B cell (primary cell): ENCODE measurements at regions not wholly inside any gene's neighbourhood (a gene's known extent, or its start where the extent isn't known, plus 50 kb on each side); places are given as distances from the start of the nearest gene placed in this dataset.

Experiments used
- ATAC-seq: fragments of 200-7000 bp; cut with Tn5 transposase; one replicate; pipeline ENCODE4 v1.10.0; 2021; ENCODE audit warnings: low read depth, mild to moderate bottlenecking, moderate number of reproducible peaks, moderate library complexity
- CTCF ChIA-PET: fragments of 350-600 bp; sonication (Branson Sonifier 250); formaldehyde crosslinking; loops from one replicate; lab custom pipeline; 2021; ENCODE audit warnings: antibody characterized with exemption, inconsistent platforms; lab: Charles Lee
- POLR2A ChIA-PET: fragments of 350-600 bp; sonication (Branson Sonifier 250); formaldehyde crosslinking; loops from one replicate; lab custom pipeline; 2021; ENCODE audit warnings: antibody characterized with exemption; lab: Charles Lee
- DNase-seq: peaks from one replicate; pipeline ENCODE4 v3.0.0; 2013
- H2AFZ ChIP-seq: 2 replicates; pipeline ENCODE4 v1.6.1; 2012; ENCODE audit warnings: mild to moderate bottlenecking, low read depth, low read length; ENCODE audit not compliant: insufficient read depth, poor library complexity, severe bottlenecking
- H3K27ac ChIP-seq, 2 donors: 1 replicate in 1 of 2; 2 replicates in 1 of 2; pipeline ENCODE4 v1.5.1; 2012 to 2013; ENCODE audit warnings: low read length in 2 of 2, mild to moderate bottlenecking in 2 of 2, moderate library complexity in 1 of 2
- H3K27me3 ChIP-seq, 4 experiments: fragments of 200-600 bp in 1 of 4; sonication (generic) in 1 of 4; replicated peaks in 1 of 4; 1 replicate in 2 of 4; 2 replicates in 2 of 4; pipeline versions ENCODE4 v1.6.1 to v1.7.0; 2013 to 2016; ENCODE audit warnings: low read length in 3 of 4, mild to moderate bottlenecking in 2 of 4, mixed read lengths in 1 of 4, moderate library complexity in 1 of 4; ENCODE audit not compliant: insufficient read depth in 4 of 4, control insufficient read depth in 3 of 4; ENCODE audit errors: control extremely low read depth in 1 of 4
- H3K36me3 ChIP-seq, 2 experiments: replicated peaks in 1 of 2; 1 replicate in 1 of 2; 2 replicates in 1 of 2; pipeline versions ENCODE4 v1.6.1 to v1.7.1; 2013; ENCODE audit warnings: low read length in 1 of 2; ENCODE audit not compliant: insufficient read depth in 2 of 2, control insufficient read depth in 1 of 2; ENCODE audit errors: control extremely low read depth in 1 of 2, extremely low read depth in 1 of 2
- H3K4me1 ChIP-seq, 2 donors: fragments of 200-600 bp in 1 of 2; sonication (generic) in 1 of 2; 1 replicate in 1 of 2; 2 replicates in 1 of 2; pipeline versions ENCODE4 v1.5.1 to v1.6.1; 2013 to 2017; ENCODE audit warnings: low read length in 2 of 2; ENCODE audit not compliant: control insufficient read depth in 2 of 2, insufficient read depth in 2 of 2
- H3K4me2 ChIP-seq: replicated peaks from 2 replicates; pipeline ENCODE3; 2012; ENCODE audit warnings: mild to moderate bottlenecking, low read depth, low read length; ENCODE audit not compliant: poor library complexity, severe bottlenecking
- H3K4me3 ChIP-seq, 5 experiments: fragments of 200-600 bp in 1 of 5; sonication (generic) in 1 of 5; 1 replicate in 3 of 5; 2 replicates in 2 of 5; pipeline versions ENCODE4 v1.5.1 to v1.7.0; 2011 to 2016; ENCODE audit warnings: low read length in 4 of 5, mild to moderate bottlenecking in 4 of 5, low read depth in 2 of 5, control low read depth in 1 of 5, moderate library complexity in 1 of 5; ENCODE audit not compliant: insufficient read depth in 1 of 5; ENCODE audit errors: control extremely low read depth in 1 of 5, extremely low read depth in 1 of 5
- H3K79me2 ChIP-seq: fragments of 200-600 bp; sonication (generic); one replicate; pipeline ENCODE4 v1.6.0; 2016; ENCODE audit warnings: low read length; ENCODE audit not compliant: control insufficient read depth, insufficient read depth
- H3K9ac ChIP-seq: fragments of 200-600 bp; sonication (generic); 2 replicates; pipeline ENCODE4 v1.6.1; 2017; ENCODE audit warnings: mild to moderate bottlenecking, low read length, moderate library complexity
- H3K9me3 ChIP-seq, 3 donors: one replicate each; pipeline versions ENCODE4 v1.6.1 to v1.7.1; 2013; ENCODE audit warnings: low read length in 2 of 3; ENCODE audit not compliant: control insufficient read depth in 2 of 3, insufficient read depth in 1 of 3; ENCODE audit errors: control extremely low read depth in 1 of 3
- H4K20me1 ChIP-seq: 2 replicates; pipeline ENCODE4 v1.6.0; 2012; ENCODE audit warnings: mild to moderate bottlenecking, low read length; ENCODE audit not compliant: insufficient read depth, control insufficient read depth, poor library complexity, severe bottlenecking
- H3K27ac Mint-ChIP-seq: one replicate; pipeline ENCODE4 v1.8.0; 2021; ENCODE audit warnings: mixed read lengths
- H3K27me3 Mint-ChIP-seq: one replicate; pipeline ENCODE4 v1.8.0; 2021; ENCODE audit warnings: mixed read lengths
- H3K4me1 Mint-ChIP-seq: one replicate; pipeline ENCODE4 v1.8.0; 2021; ENCODE audit warnings: mixed read lengths
- H3K4me3 Mint-ChIP-seq: one replicate; pipeline ENCODE4 v1.8.0; 2021; ENCODE audit warnings: mixed read lengths
- H3K9me3 Mint-ChIP-seq: one replicate; pipeline ENCODE4 v1.8.0; 2022; ENCODE audit warnings: mixed read lengths; ENCODE audit not compliant: insufficient read depth
- CTCF ChIP-seq: fragments of 200-600 bp; IDR thresholded peaks from one replicate; pipeline ENCODE4 v1.8.0; 2022; ENCODE audit warnings: antibody characterized with exemption, mild to moderate bottlenecking
- EZH2 ChIP-seq: IDR thresholded peaks from 2 replicates; pipeline ENCODE4 v1.6.1; 2012; ENCODE audit warnings: borderline replicate concordance, low read depth, mild to moderate bottlenecking, moderate library complexity, low read length; ENCODE audit not compliant: insufficient read depth, poor library complexity, severe bottlenecking
- WGBS: methylation state at CpG from one replicate; pipeline ENCODE4 v1.1.5; 2013; ENCODE audit warnings: missing lambda C conversion rate; ENCODE audit not compliant: insufficient coverage; 5-methylcytosine and 5-hydroxymethylcytosine counted together
- intact Hi-C: fragments of 100-400 bp; cut with micrococcal nuclease; formaldehyde crosslinking; loops from one replicate; pipeline ENCODE4 v1.10.0; 2022

DNA sequence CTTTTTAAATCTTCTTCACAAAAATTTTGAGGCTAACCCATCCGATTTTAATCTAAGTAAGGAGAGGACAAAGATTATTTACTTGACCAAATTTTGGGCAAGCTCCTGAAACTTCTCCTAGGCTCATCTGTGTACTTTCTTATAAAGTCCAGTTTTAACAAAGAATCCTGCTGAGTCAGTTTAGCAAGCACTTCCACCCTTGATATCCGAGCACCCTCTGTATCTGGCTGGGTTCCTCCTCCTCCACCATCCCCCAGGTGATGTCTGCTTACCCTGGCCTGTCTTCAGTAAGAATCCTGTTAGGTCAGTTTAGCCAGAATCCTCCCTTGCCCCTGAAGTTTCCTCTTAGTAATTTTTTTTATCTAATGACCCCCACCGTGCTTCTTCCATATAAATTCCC lies 140.5 kb downstream of the PHLDA1 start:
- Histone ChIP-seq H3K36me3 (no peaks in the 10 kb centered on the region), H3K9me3 (no peaks in the 10 kb centered on the region), H3K27me3 (peaks cover 0 to 3% (median 0%) of the 10 kb centered on the region in 4 experiments), H3K9ac (no peak overlapping the region), H2AFZ (no peak overlapping the region), H3K4me3 (no peak overlapping the region), H3K4me2 (no peak overlapping the region), H3K27ac (no peak overlapping the region), H4K20me1 (no peaks in the 10 kb centered on the region), H3K79me2 (no peaks in the 10 kb centered on the region), H3K4me1 (no peaks in the 10 kb centered on the region)
- POLR2A ChIA-PET, result no interaction called here
- CTCF ChIA-PET, result no interaction called here
- TF ChIP-seq CTCF (no peak), EZH2 (no peak)
- H3K4me3 Mint-ChIP-seq, result no peak overlapping the region
- no peak for ATAC-seq
- WGBS, result 79% methylated on average over 2 of the region's 3 CpGs
- DNase-seq, result no peak
- no peaks in the 10 kb centered on the region for H3K9me3 Mint-ChIP-seq
- no peaks in the 10 kb centered on the region for H3K4me1 Mint-ChIP-seq
- peaks cover 47% of the 10 kb centered on the region for H3K27me3 Mint-ChIP-seq
- intact Hi-C loops, result no loop called here
- H3K27ac Mint-ChIP-seq, result no peak overlapping the region

- ChIA-PET CTCF (no interaction called here), POLR2A (no interaction called here)
- no peak overlapping the region for H3K27ac Mint-ChIP-seq
- ATAC-seq (no peak), DNase-seq (no peak)
- no peak overlapping the region for H3K4me3 Mint-ChIP-seq
- Histone ChIP-seq H3K4me3 (no peak overlapping the region), H3K27ac (no peak overlapping the region), H3K9me3 (no peaks in the 10 kb centered on the region), H3K9ac (no peak overlapping the region), H3K36me3 (no peaks in the 10 kb centered on the region), H2AFZ (no peak overlapping the region), H3K27me3 (peaks cover 0 to 3% (median 0%) of the 10 kb centered on the region in 4 experiments), H4K20me1 (no peaks in the 10 kb centered on the region), H3K4me1 (no peaks in the 10 kb centered on the region), H3K4me2 (no peak overlapping the region), H3K79me2 (no peaks in the 10 kb centered on the region)
- H3K9me3 Mint-ChIP-seq, result no peaks in the 10 kb centered on the region
- WGBS, result 93% methylated on average over 2 of the region's 2 CpGs
- TF ChIP-seq EZH2, result no peak
- intact Hi-C loops, result no loop called here
- H3K27me3 Mint-ChIP-seq, result peaks cover 45% of the 10 kb centered on the region
- no peaks in the 10 kb centered on the region for H3K4me1 Mint-ChIP-seq
Measured at GRCh38 chr12:75890660-75891059, 140.9 kb downstream of the PHLDA1 start.
